ENCODE measurements at regions not wholly inside any gene's neighbourhood (a gene's known extent, or its start where the extent isn't known, plus 50 kb on each side); places are given as distances from the start of the nearest gene placed in this dataset.

DNA sequence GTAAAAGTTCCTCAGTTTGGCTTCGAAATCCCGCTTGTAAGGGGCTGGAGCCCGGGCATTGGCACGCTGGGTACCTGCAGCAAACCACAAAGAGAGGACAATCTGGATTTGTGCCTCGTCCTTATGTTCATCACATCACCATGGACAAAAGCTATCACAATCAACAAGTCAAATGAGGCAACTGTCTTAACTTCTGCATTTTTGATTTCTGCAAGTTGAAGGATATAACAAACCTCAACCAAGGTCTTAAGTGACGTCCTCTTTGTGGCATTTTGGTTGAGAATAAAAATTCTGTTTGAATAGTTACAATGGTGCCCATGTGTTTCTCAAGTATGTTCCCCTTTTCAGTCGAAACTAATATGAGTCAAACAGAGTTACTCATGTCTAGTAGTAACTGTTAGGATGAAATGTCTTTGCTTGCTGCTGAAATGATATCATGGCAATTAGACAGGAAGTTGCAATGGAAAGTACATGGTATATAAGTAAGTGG, 70.8 kb upstream of the STK17B start:
- TF ChIP-seq, protein P1, sequence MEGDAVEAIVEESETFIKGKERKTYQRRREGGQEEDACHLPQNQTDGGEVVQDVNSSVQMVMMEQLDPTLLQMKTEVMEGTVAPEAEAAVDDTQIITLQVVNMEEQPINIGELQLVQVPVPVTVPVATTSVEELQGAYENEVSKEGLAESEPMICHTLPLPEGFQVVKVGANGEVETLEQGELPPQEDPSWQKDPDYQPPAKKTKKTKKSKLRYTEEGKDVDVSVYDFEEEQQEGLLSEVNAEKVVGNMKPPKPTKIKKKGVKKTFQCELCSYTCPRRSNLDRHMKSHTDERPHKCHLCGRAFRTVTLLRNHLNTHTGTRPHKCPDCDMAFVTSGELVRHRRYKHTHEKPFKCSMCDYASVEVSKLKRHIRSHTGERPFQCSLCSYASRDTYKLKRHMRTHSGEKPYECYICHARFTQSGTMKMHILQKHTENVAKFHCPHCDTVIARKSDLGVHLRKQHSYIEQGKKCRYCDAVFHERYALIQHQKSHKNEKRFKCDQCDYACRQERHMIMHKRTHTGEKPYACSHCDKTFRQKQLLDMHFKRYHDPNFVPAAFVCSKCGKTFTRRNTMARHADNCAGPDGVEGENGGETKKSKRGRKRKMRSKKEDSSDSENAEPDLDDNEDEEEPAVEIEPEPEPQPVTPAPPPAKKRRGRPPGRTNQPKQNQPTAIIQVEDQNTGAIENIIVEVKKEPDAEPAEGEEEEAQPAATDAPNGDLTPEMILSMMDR (IDR thresholded peaks at IDR 0.05) = no peak
- TF ChIP-seq EZH2 (IDR thresholded peaks at IDR 0.05; ENCODE audit: borderline replicate concordance, insufficient read depth, low read depth, low read length, poor library complexity, severe bottlenecking) = no peak
